Erythroblast (primary cell): ENCODE measurements at regions not wholly inside any gene's neighbourhood (a gene's known extent, or its start where the extent isn't known, plus 50 kb on each side); places are given as distances from the start of the nearest gene placed in this dataset.

Experiments
- GATA1 ChIP-seq: IDR thresholded peaks from 2 replicates; pipeline ENCODE4 v1.6.1; 2011; ENCODE audit warnings: low read depth, mild to moderate bottlenecking, control low read depth, low read length, moderate library complexity
- POLR2A ChIP-seq: IDR thresholded peaks from 2 replicates; pipeline ENCODE4 v1.6.1; 2011; ENCODE audit warnings: mild to moderate bottlenecking, low read length

GRCh38 chr3:38916706-38917105 is 100.7 kb upstream of the SCN10A start:
- no peak for TF ChIP-seq POLR2A
- no peak for TF ChIP-seq GATA1
